Stimulated activated naive CD8-positive, alpha-beta T cell treated with anti-CD3 and anti-CD28 coated beads, Interleukin-15, amount 100 ng/mL, for 72 hours (primary cell): ENCODE measurements at regions not wholly inside any gene's neighbourhood (a gene's known extent, or its start where the extent isn't known, plus 50 kb on each side); places are given as distances from the start of the nearest gene placed in this dataset.

Experiments used
- ATAC-seq: fragments of 150-1000 bp; cut with Tn5 transposase; 2 replicates; pipeline ENCODE4 v1.10.0; 2021; ENCODE audit warnings: mild to moderate bottlenecking, moderate library complexity
- DNase-seq, 2 donors: peaks; one replicate each; pipeline ENCODE4 v3.0.0; 2021 to 2022
- H3K27ac Mint-ChIP-seq, 2 donors: one replicate each; pipeline ENCODE4 v1.8.0; 2022; ENCODE audit warnings: mild to moderate bottlenecking in 2 of 2, mixed read lengths in 2 of 2, moderate library complexity in 2 of 2
- H3K27me3 Mint-ChIP-seq: one replicate; pipeline ENCODE4 v1.8.0; 2022; ENCODE audit warnings: mixed read lengths
- H3K4me1 Mint-ChIP-seq: one replicate; pipeline ENCODE4 v1.8.0; 2022; ENCODE audit warnings: mild to moderate bottlenecking, mixed read lengths
- H3K4me3 Mint-ChIP-seq, 2 donors: one replicate each; pipeline ENCODE4 v1.8.0; 2022; ENCODE audit warnings: mild to moderate bottlenecking in 2 of 2, mixed read lengths in 2 of 2, moderate library complexity in 1 of 2
- H3K9me3 Mint-ChIP-seq, 2 donors: one replicate each; pipeline ENCODE4 v1.8.0; 2022; ENCODE audit warnings: mixed read lengths in 2 of 2

GRCh38 chr22:34687116-34687515 is 378.8 kb upstream of the ISX start:
- H3K27ac Mint-ChIP-seq: no peak overlapping the region
- no peak overlapping the region for H3K4me3 Mint-ChIP-seq
- no peaks in the 10 kb centered on the region for H3K27me3 Mint-ChIP-seq
- DNase-seq: no peak
- no peaks in the 10 kb centered on the region for H3K9me3 Mint-ChIP-seq
- ATAC-seq: no peak
- H3K4me1 Mint-ChIP-seq: no peaks in the 10 kb centered on the region

DNA sequence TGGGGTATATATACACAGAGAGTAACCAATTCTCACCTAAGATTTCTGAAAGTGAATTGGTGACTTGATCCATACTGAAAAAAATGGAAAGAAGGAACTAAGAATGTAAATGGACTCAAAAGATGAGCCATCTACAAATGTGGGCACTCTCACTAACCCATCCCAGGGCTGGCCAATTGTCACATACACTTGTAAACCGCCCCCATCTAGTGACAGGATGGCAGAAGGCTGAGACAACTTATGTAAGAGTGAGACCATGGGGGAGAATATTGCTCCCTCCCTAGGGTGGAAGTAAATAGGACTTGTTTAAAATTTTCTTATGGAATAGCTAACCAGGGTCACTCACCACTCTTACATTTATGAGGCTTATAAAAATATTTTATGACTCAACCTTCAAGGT is 377.1 kb upstream of the ISX start:
- H3K27ac Mint-ChIP-seq: no peak overlapping the region
- no peaks in the 10 kb centered on the region for H3K9me3 Mint-ChIP-seq
- no peak for ATAC-seq
- H3K27me3 Mint-ChIP-seq: no peaks in the 10 kb centered on the region
- no peaks in the 10 kb centered on the region for H3K4me1 Mint-ChIP-seq
- no peak overlapping the region for H3K4me3 Mint-ChIP-seq
- no peak for DNase-seq

- H3K27me3 Mint-ChIP-seq: no peaks in the 10 kb centered on the region
- H3K4me1 Mint-ChIP-seq: no peaks in the 10 kb centered on the region
- no peak overlapping the region for H3K4me3 Mint-ChIP-seq
- H3K9me3 Mint-ChIP-seq: peaks cover 0 to 16% of the 10 kb centered on the region in 2 donors
- no peak for ATAC-seq
- no peak overlapping the region for H3K27ac Mint-ChIP-seq
- DNase-seq: no peak
These were observed 369.4 kb upstream of the ISX start for GRCh38 chr22:34696557-34696956.

GRCh38 chr22:34702279-34702678 is 363.7 kb upstream of the ISX start:
- Mint-ChIP-seq H3K27me3 (no peaks in the 10 kb centered on the region), H3K27ac (no peak overlapping the region), H3K4me3 (no peak overlapping the region), H3K4me1 (no peaks in the 10 kb centered on the region), H3K9me3 (peaks cover 0 to 16% of the 10 kb centered on the region in 2 donors)
- DNase-seq: no peak
- ATAC-seq: no peak

- Mint-ChIP-seq H3K4me3 (no peak overlapping the region), H3K4me1 (no peaks in the 10 kb centered on the region), H3K27me3 (peaks cover 9% of the 10 kb centered on the region), H3K27ac (no peak overlapping the region), H3K9me3 (peaks cover 0 to 23% of the 10 kb centered on the region in 2 donors)
- no peak for ATAC-seq
- DNase-seq: no peak
These were observed 356.3 kb upstream of the ISX start for GRCh38 chr22:34709641-34710040.

DNA sequence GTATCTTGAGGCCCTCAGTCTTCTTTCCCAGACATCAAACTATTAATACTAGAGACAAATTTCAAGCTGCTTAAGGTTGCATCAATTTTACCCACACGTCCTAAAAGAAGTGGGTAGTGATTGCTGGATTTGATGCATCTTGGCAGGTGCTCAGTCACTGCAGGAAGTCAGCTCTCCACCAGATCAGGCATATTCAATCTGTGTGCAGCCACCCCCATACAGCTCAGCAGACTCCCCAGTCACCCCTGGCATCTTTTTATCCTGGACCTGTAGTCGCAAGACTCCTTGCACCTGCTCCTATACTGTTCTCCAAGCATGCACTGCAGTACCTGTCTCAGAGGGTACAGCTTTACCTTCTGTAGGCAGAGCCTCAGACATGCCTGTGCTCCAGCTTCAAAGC is 343.1 kb upstream of the ISX start:
- DNase-seq (no peak), ATAC-seq (no peak)
- Mint-ChIP-seq H3K27me3 (peaks cover 16% of the 10 kb centered on the region), H3K9me3 (peaks cover 15 to 36% of the 10 kb centered on the region in 2 donors), H3K4me3 (no peak overlapping the region), H3K4me1 (no peaks in the 10 kb centered on the region), H3K27ac (no peak overlapping the region)

DNA sequence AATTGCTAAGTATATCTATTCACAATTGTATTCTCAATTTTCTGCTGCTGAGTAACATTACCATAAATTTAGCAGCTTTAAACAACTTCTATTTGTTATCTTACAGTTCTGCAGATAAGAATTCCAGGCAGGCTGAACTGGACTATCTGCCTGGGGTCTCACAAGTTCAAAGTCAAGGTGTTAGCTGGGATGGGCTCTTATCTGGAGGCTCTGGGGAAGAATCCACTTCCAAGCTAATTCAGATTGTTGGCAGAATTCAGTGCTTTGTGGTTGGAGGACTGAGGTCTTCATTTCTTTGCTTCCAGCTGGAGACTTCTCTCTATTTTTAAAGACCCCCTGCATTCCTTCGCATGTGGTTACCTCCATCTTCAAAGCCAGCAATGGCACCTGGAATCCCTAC is 329.9 kb upstream of the ISX start:
- H3K27me3 Mint-ChIP-seq: no peaks in the 10 kb centered on the region
- H3K4me3 Mint-ChIP-seq: no peak overlapping the region
- no peaks in the 10 kb centered on the region for H3K4me1 Mint-ChIP-seq
- ATAC-seq (no peak), DNase-seq (no peak)
- H3K27ac Mint-ChIP-seq: no peak overlapping the region
- H3K9me3 Mint-ChIP-seq: peaks cover 6 to 7% of the 10 kb centered on the region in 2 donors

GRCh38 chr22:34738661-34739400 is 327.1 kb upstream of the ISX start:
- DNase-seq: no peak
- Mint-ChIP-seq H3K27me3 (no peaks in the 10 kb centered on the region), H3K4me3 (no peak overlapping the region)

DNA sequence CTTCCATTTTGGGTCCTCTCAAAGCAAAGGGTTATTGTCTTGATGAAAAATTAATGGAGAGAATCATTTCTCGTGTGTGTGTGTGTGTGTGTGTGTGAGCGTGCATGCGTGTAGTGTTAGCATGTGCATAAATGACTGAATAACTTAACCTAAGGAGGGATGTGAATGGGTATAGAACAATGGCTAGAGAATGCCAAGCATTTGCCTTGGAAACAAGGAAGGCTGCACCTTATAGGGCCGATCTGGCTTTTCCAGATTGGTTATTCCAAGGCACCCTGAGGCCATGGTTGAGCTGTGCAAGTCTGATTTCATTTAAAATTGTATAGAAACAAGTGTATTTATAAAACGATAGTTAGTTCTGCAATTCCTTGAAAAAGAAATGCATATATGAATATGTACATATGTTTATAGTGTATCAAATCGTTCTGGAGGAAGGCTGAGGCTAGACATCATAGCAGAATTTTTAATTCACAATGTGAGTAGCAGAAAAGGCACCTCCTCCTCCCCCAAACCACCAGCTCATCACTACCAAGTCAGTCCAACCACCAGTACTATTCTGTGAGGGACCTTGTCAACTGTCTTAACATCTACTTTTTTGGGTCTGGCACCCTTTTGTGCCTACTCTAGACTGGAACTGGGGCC is 322.7 kb upstream of the ISX start:
- H3K9me3 Mint-ChIP-seq: peaks cover 3 to 8% of the 10 kb centered on the region in 2 donors
- H3K27me3 Mint-ChIP-seq: no peaks in the 10 kb centered on the region
- DNase-seq (no peak), ATAC-seq (no peak)
- H3K4me3 Mint-ChIP-seq: no peak overlapping the region
- no peak overlapping the region for H3K27ac Mint-ChIP-seq
- no peaks in the 10 kb centered on the region for H3K4me1 Mint-ChIP-seq

More at GRCh38 chr22:34738661-34739400, 327.1 kb upstream of the ISX start:
- no peak for ATAC-seq
- Mint-ChIP-seq H3K9me3 (peaks cover 4 to 13% of the 10 kb centered on the region in 2 donors), H3K27ac (no peak overlapping the region), H3K4me1 (no peaks in the 10 kb centered on the region)

DNA sequence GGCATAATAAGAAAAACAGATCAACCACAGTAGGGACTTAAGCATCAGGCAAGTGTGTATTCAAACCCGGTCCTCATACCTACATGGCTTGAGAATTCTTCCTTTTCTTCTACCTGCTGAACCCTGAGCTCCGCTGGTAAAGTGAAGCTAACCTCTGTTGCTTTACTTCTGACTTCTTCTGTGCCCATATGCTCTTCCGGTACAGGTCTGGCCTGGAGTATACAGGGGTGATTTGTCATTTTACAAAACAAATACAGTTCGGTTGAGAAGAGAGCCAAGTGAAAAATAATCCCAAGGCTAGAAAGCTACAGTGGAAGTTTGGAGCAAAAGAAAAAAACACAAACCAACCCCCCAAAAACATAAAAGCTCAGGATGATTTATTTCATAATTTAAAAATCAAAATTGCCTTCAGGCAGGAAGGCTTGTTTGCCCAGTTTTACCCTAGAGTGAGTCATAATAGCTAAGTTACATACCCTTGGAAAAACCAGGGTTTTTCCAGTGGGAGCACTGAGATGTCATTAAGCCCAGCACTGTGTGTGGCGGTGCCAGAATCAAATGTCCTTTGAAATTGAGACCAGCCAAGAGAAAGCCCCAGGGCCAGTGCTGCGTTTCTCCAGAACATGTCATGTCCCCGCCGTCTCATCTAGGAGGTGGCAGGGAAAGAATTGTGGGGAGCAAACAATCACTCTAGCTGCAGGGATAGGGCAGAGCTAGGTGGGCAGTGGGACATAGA is 305.5 kb upstream of the ISX start:
- H3K9me3 Mint-ChIP-seq: peaks cover 0 to 4% of the 10 kb centered on the region in 2 donors
- ATAC-seq (no peak), DNase-seq (no peak)
- H3K27ac Mint-ChIP-seq: no peak overlapping the region
- no peak overlapping the region for H3K4me3 Mint-ChIP-seq
- H3K27me3 Mint-ChIP-seq: peaks cover 9% of the 10 kb centered on the region
- H3K4me1 Mint-ChIP-seq: no peaks in the 10 kb centered on the region

- H3K27ac Mint-ChIP-seq: no peak overlapping the region
- DNase-seq (no peak), ATAC-seq (no peak)
- H3K9me3 Mint-ChIP-seq: peaks cover 0 to 4% of the 10 kb centered on the region in 2 donors
- no peak overlapping the region for H3K4me3 Mint-ChIP-seq
- H3K27me3 Mint-ChIP-seq: peaks cover 9% of the 10 kb centered on the region
- H3K4me1 Mint-ChIP-seq: no peaks in the 10 kb centered on the region
These were observed 304.8 kb upstream of the ISX start for GRCh38 chr22:34761111-34761510.

- H3K9me3 Mint-ChIP-seq: peaks cover 0 to 4% of the 10 kb centered on the region in 2 donors
- H3K4me1 Mint-ChIP-seq: no peaks in the 10 kb centered on the region
- no peak overlapping the region for H3K27ac Mint-ChIP-seq
- peaks cover 9% of the 10 kb centered on the region for H3K27me3 Mint-ChIP-seq
- ATAC-seq (no peak), DNase-seq (no peak)
- no peak overlapping the region for H3K4me3 Mint-ChIP-seq
These were observed 302.5 kb upstream of the ISX start for GRCh38 chr22:34763496-34763895.

DNA sequence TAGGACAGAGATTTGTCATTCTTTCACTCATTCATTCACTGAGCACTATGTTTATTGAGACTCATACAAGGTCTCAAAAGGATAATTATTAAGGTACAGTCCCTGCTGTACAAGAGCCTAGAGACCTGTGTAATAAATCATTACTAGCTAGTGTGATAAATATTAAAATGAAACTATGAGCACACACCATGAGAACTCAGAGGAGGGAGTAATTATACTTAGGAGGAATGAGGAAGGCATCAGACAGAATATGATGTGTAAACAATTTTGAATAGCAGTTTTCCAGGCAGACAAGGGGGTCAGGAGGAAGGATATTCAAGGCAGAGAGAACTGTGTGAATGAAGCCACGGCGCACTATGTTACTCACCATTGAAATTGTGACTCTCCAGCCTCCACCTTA is 300.8 kb upstream of the ISX start:
- H3K4me1 Mint-ChIP-seq: no peaks in the 10 kb centered on the region
- H3K27ac Mint-ChIP-seq: no peak overlapping the region
- DNase-seq (no peak), ATAC-seq (no peak)
- H3K27me3 Mint-ChIP-seq: no peaks in the 10 kb centered on the region
- no peak overlapping the region for H3K4me3 Mint-ChIP-seq
- no peaks in the 10 kb centered on the region for H3K9me3 Mint-ChIP-seq

- Mint-ChIP-seq H3K27me3 (no peaks in the 10 kb centered on the region), H3K4me3 (no peak overlapping the region), H3K4me1 (no peaks in the 10 kb centered on the region), H3K9me3 (peaks cover 0 to 6% of the 10 kb centered on the region in 2 donors), H3K27ac (no peak overlapping the region)
- no peak for DNase-seq
- no peak for ATAC-seq
These were observed 296.6 kb upstream of the ISX start for GRCh38 chr22:34769361-34769760.

- DNase-seq (no peak), ATAC-seq (no peak)
- Mint-ChIP-seq H3K27ac (no peak overlapping the region), H3K27me3 (no peaks in the 10 kb centered on the region), H3K9me3 (peaks cover 20 to 34% of the 10 kb centered on the region in 2 donors), H3K4me3 (no peak overlapping the region), H3K4me1 (no peaks in the 10 kb centered on the region)
These were observed 289.1 kb upstream of the ISX start for GRCh38 chr22:34776817-34777216.

DNA sequence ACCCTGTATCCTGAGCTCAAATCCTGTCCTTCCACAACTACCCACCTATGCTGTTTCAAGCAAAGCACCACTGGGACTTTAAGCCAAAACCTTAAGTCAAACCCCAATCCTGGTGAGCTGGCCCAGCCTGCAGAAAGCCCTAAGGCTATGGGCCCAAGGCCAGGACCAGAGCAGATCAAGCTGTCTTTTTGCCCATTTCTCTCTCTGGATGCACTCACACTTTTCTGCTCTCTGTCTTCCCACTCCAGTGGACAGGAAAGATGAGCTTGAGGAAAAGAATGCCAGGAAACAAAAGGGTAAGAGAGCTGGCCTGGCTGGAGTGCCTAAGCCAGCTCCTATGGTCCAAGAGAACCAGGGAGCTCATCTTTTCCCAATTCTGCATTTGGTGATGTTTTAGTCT is 284.3 kb upstream of the ISX start:
- H3K4me1 Mint-ChIP-seq: no peaks in the 10 kb centered on the region
- H3K27ac Mint-ChIP-seq: no peak overlapping the region
- H3K27me3 Mint-ChIP-seq: no peaks in the 10 kb centered on the region
- H3K4me3 Mint-ChIP-seq: no peak overlapping the region
- no peak for ATAC-seq
- H3K9me3 Mint-ChIP-seq: peaks cover 12 to 23% of the 10 kb centered on the region in 2 donors
- no peak for DNase-seq
